ENCODE measurements at regions not wholly inside any gene's neighbourhood (a gene's known extent, or its start where the extent isn't known, plus 50 kb on each side); places are given as distances from the start of the nearest gene placed in this dataset.

- no peak for DNase-seq (ENCODE audit: low read depth in 3 of 3, low spot score in 2 of 3)
Observed at GRCh38 chr4:44861756-44862155, 135.4 kb upstream of the GNPDA2 start.

- DNase-seq (ENCODE audit: low read depth in 3 of 3, low spot score in 2 of 3) = no peak
Observed at GRCh38 chr4:44859477-44859876, 133.1 kb upstream of the GNPDA2 start.

- no peak for DNase-seq (ENCODE audit: low read depth in 3 of 3, low spot score in 2 of 3)
Observed at GRCh38 chr4:44848466-44848865, 122.1 kb upstream of the GNPDA2 start.

GRCh38 chr4:44845993-44846392 is 119.6 kb upstream of the GNPDA2 start:
- no peak for DNase-seq (ENCODE audit: low read depth in 3 of 3, low spot score in 2 of 3)

- no peak for DNase-seq (ENCODE audit: low read depth in 3 of 3, low spot score in 2 of 3)
Observed at GRCh38 chr4:44845309-44845708, 119.0 kb upstream of the GNPDA2 start.

GRCh38 chr4:44842531-44842930 is 116.2 kb upstream of the GNPDA2 start:
- DNase-seq (ENCODE audit: low read depth in 3 of 3, low spot score in 2 of 3) = no peak

- DNase-seq (ENCODE audit: low read depth in 3 of 3, low spot score in 2 of 3) = no peak
Observed at GRCh38 chr4:44817930-44818329, 91.6 kb upstream of the GNPDA2 start.

GRCh38 chr4:44806071-44806470 is 79.7 kb upstream of the GNPDA2 start:
- DNase-seq (ENCODE audit: low read depth in 3 of 3, low spot score in 2 of 3) = no peak

- DNase-seq (ENCODE audit: low read depth in 3 of 3, low spot score in 2 of 3) = no peak
Observed at GRCh38 chr4:44804301-44804700, 77.9 kb upstream of the GNPDA2 start.

- no peak for DNase-seq (ENCODE audit: low read depth in 3 of 3, low spot score in 2 of 3)
Observed at GRCh38 chr4:44801384-44801783, 75.0 kb upstream of the GNPDA2 start.

GRCh38 chr4:44791831-44792230 is 65.5 kb upstream of the GNPDA2 start:
- DNase-seq (ENCODE audit: low read depth in 3 of 3, low spot score in 2 of 3) = no peak

- no peak for DNase-seq (ENCODE audit: low read depth in 3 of 3, low spot score in 2 of 3)
Observed at GRCh38 chr4:44777115-44777514, 50.8 kb upstream of the GNPDA2 start.
